H1 (cell line): ENCODE measurements at regions not wholly inside any gene's neighbourhood (a gene's known extent, or its start where the extent isn't known, plus 50 kb on each side); places are given as distances from the start of the nearest gene placed in this dataset.

Experiments used
- CTCF ChIA-PET: fragments of 300-600 bp; sonication (Branson Sonifier 250); formaldehyde crosslinking; loops from one replicate; lab custom pipeline; 2021; ENCODE audit not compliant: partially characterized antibody; lab: Charles Lee
- POLR2A ChIA-PET: fragments of 300-600 bp; sonication (Branson Sonifier 250); formaldehyde crosslinking; loops from one replicate; lab custom pipeline; 2021; ENCODE audit warnings: inconsistent platforms; ENCODE audit not compliant: partially characterized antibody; lab: Charles Lee
- DNase-seq, 2 experiments: peaks; one replicate each; pipeline versions ENCODE4 v3.0.0 to v3.0.0-alpha.2; 2010 to 2022; ENCODE audit warnings: low spot score in 2 of 2, low read depth in 1 of 2, mixed read lengths in 1 of 2
- FAIRE-seq: peaks from 2 replicates; lab custom pipeline; 2011; peaks lifted over from hg19 to GRCh38; lab: Jason Lieb, UNC
- H2AFZ ChIP-seq: 2 replicates; pipeline ENCODE4 v1.8.1; 2012; ENCODE audit warnings: low read length, inconsistent platforms
- H2AK5ac ChIP-seq: 2 replicates; pipeline ENCODE4 v1.6.1; 2013; ENCODE audit warnings: low read depth, low read length
- H2BK120ac ChIP-seq: replicated peaks from 2 replicates; pipeline ENCODE3; 2013; ENCODE audit warnings: low read depth, low read length, inconsistent platforms
- H2BK12ac ChIP-seq: 2 replicates; pipeline ENCODE4 v1.6.1; 2013; ENCODE audit warnings: low read depth, low read length
- H2BK15ac ChIP-seq: 2 replicates; pipeline ENCODE4 v1.6.1; 2013; ENCODE audit warnings: low read length
- H2BK20ac ChIP-seq: 2 replicates; pipeline ENCODE4 v1.6.1; 2013; ENCODE audit warnings: low read length
- H2BK5ac ChIP-seq: 2 replicates; pipeline ENCODE4 v1.6.1; 2013; ENCODE audit warnings: low read depth, low read length
- H3K14ac ChIP-seq: 2 replicates; pipeline ENCODE4 v1.6.1; 2013; ENCODE audit warnings: inconsistent platforms; ENCODE audit not compliant: insufficient read length
- H3K18ac ChIP-seq: 2 replicates; pipeline ENCODE4 v1.6.1; 2013; ENCODE audit warnings: low read length; ENCODE audit errors: extremely low read depth
- H3K23ac ChIP-seq: 2 replicates; pipeline ENCODE4 v1.6.1; 2013; ENCODE audit warnings: inconsistent platforms; ENCODE audit not compliant: insufficient read length
- H3K23me2 ChIP-seq: 2 replicates; pipeline ENCODE4 v1.6.1; 2013; ENCODE audit warnings: low read depth, low read length
- H3K27ac ChIP-seq: 2 replicates; pipeline ENCODE4 v1.6.1; 2011; ENCODE audit warnings: low read depth, low read length, inconsistent platforms
- H3K27me3 ChIP-seq, 4 experiments: replicated peaks in 1 of 4; 1 replicate in 1 of 4; 2 replicates in 3 of 4; pipeline versions ENCODE4 v1.6.1 to v1.8.1; 2011 to 2013; ENCODE audit warnings: low read length in 3 of 4, mild to moderate bottlenecking in 3 of 4, inconsistent platforms in 2 of 4, mixed read lengths in 2 of 4, moderate library complexity in 1 of 4; ENCODE audit not compliant: control insufficient read depth in 3 of 4, insufficient read depth in 3 of 4; ENCODE audit errors: extremely low read depth in 1 of 4
- H3K36me3 ChIP-seq, 4 experiments: 2 replicates each; pipeline versions ENCODE4 v1.6.1 to v1.8.1; 2011 to 2013; ENCODE audit warnings: mild to moderate bottlenecking in 4 of 4, low read length in 3 of 4, moderate library complexity in 2 of 4, control low read depth in 1 of 4, inconsistent platforms in 1 of 4; ENCODE audit not compliant: insufficient read depth in 4 of 4, control insufficient read depth in 2 of 4
- H3K4ac ChIP-seq: replicated peaks from 2 replicates; pipeline ENCODE3; 2013; ENCODE audit warnings: low read length, low read depth, mixed read lengths, inconsistent platforms; ENCODE audit not compliant: insufficient read length
- H3K4me1 ChIP-seq, 4 experiments: replicated peaks in 1 of 4; 1 replicate in 1 of 4; 2 replicates in 3 of 4; pipeline versions ENCODE4 v1.6.1 to v1.8.1; 2011 to 2013; ENCODE audit warnings: low read length in 3 of 4, inconsistent platforms in 2 of 4, mixed read lengths in 1 of 4; ENCODE audit not compliant: insufficient read depth in 4 of 4, control insufficient read depth in 3 of 4
- H3K4me2 ChIP-seq, 2 experiments: 2 replicates each; pipeline versions ENCODE4 v1.6.1 to v1.8.1; 2011 to 2013; ENCODE audit warnings: low read depth in 2 of 2, low read length in 2 of 2, control low read depth in 1 of 2, inconsistent platforms in 1 of 2, mild to moderate bottlenecking in 1 of 2; ENCODE audit not compliant: insufficient read depth in 1 of 2
- H3K4me3 ChIP-seq, 4 experiments: fragments of 200-600, 300-600 bp in 1 of 4; sonication (generic), shearing (Covaris generic), sonication (Bioruptor Twin) in 1 of 4; 2 replicates each; pipeline versions ENCODE4 v1.5.1 to v1.8.1; 2011 to 2016; ENCODE audit warnings: low read length in 4 of 4, low read depth in 3 of 4, control low read depth in 2 of 4, inconsistent platforms in 2 of 4, mild to moderate bottlenecking in 2 of 4, mixed read lengths in 1 of 4, moderate library complexity in 1 of 4; ENCODE audit not compliant: insufficient read depth in 2 of 4; ENCODE audit errors: extremely low read depth in 1 of 4
- H3K56ac ChIP-seq: replicated peaks from 2 replicates; pipeline ENCODE3; 2013; ENCODE audit warnings: low read depth, mild to moderate bottlenecking, mixed read lengths, low read length, inconsistent platforms; ENCODE audit not compliant: insufficient read length
- H3K79me1 ChIP-seq: 2 replicates; pipeline ENCODE4 v1.6.1; 2013; ENCODE audit warnings: low read depth, low read length, control low read depth
- H3K79me2 ChIP-seq, 2 experiments: 2 replicates each; pipeline versions ENCODE4 v1.6.1 to v1.8.1; 2012 to 2013; ENCODE audit warnings: low read length in 2 of 2, mild to moderate bottlenecking in 2 of 2, inconsistent platforms in 1 of 2; ENCODE audit not compliant: insufficient read depth in 2 of 2, control insufficient read depth in 1 of 2
- H3K9ac ChIP-seq, 4 experiments: replicated peaks in 1 of 4; 1 replicate in 1 of 4; 2 replicates in 3 of 4; pipeline versions ENCODE4 v1.6.1 to v1.8.1; 2011 to 2013; ENCODE audit warnings: low read depth in 3 of 4, low read length in 3 of 4, control low read depth in 2 of 4, mild to moderate bottlenecking in 2 of 4, moderate library complexity in 2 of 4, inconsistent platforms in 1 of 4; ENCODE audit errors: extremely low read depth in 1 of 4
- H3K9me3 ChIP-seq, 2 experiments: 2 replicates each; pipeline versions ENCODE4 v1.6.1 to v1.8.1; 2012 to 2013; ENCODE audit warnings: mild to moderate bottlenecking in 2 of 2, moderate library complexity in 2 of 2, control low read depth in 1 of 2, inconsistent platforms in 1 of 2, low read depth in 1 of 2, low read length in 1 of 2, mixed read lengths in 1 of 2; ENCODE audit not compliant: insufficient read depth in 2 of 2
- H4K20me1 ChIP-seq, 2 experiments: replicated peaks in 1 of 2; 2 replicates each; pipeline versions ENCODE3 to v1.8.1; 2011 to 2013; ENCODE audit warnings: inconsistent platforms in 2 of 2, low read length in 2 of 2, mild to moderate bottlenecking in 1 of 2; ENCODE audit not compliant: insufficient read depth in 2 of 2, control insufficient read depth in 1 of 2
- H4K5ac ChIP-seq: 2 replicates; pipeline ENCODE4 v1.6.1; 2013; ENCODE audit warnings: low read length, low read depth, mixed read lengths, inconsistent platforms; ENCODE audit not compliant: insufficient read length
- H4K8ac ChIP-seq: 2 replicates; pipeline ENCODE4 v1.8.0; 2013; ENCODE audit warnings: mild to moderate bottlenecking, moderate library complexity, low read length, inconsistent platforms; ENCODE audit not compliant: insufficient read depth; ENCODE audit errors: extremely low read depth
- H4K91ac ChIP-seq: replicated peaks from 2 replicates; pipeline ENCODE3; 2013; ENCODE audit warnings: low read length, mixed read lengths, inconsistent platforms; ENCODE audit not compliant: insufficient read length
- CEBPB ChIP-seq: IDR thresholded peaks from 2 replicates; pipeline ENCODE4 v1.6.1; 2012; ENCODE audit warnings: low read depth, low read length
- CREB1 ChIP-seq: IDR thresholded peaks from 2 replicates; pipeline ENCODE4 v1.6.1; 2012; ENCODE audit warnings: inconsistent platforms
- HDAC6 ChIP-seq: IDR thresholded peaks from one replicate; pipeline ENCODE4 v1.7.1; 2012; ENCODE audit warnings: low read depth, mild to moderate bottlenecking, inconsistent platforms, low read length, moderate library complexity
- KDM5A ChIP-seq: fragments of 200-600 bp; IDR thresholded peaks from 2 replicates; pipeline ENCODE4 v1.7.1; 2012; ENCODE audit warnings: mild to moderate bottlenecking, low read length, inconsistent platforms, mixed read lengths
- NANOG ChIP-seq: IDR thresholded peaks from 2 replicates; pipeline ENCODE4 v1.6.1; 2011; ENCODE audit warnings: low read length, low read depth, mild to moderate bottlenecking, inconsistent platforms; ENCODE audit not compliant: insufficient read depth, poor library complexity, severe bottlenecking
- POU5F1 ChIP-seq: IDR thresholded peaks from 2 replicates; pipeline ENCODE4 v1.6.1; 2011; ENCODE audit warnings: low read depth, mild to moderate bottlenecking, low read length, moderate library complexity
- RBBP5 ChIP-seq: IDR thresholded peaks from 2 replicates; pipeline ENCODE4 v1.7.1; 2012; ENCODE audit warnings: low read depth, mild to moderate bottlenecking, inconsistent platforms, low read length, moderate library complexity, borderline replicate concordance
- SIRT6 ChIP-seq: IDR thresholded peaks from one replicate; pipeline ENCODE4 v1.7.1; 2012; ENCODE audit warnings: low read length, inconsistent platforms
- SUZ12 ChIP-seq: fragments of 200-600 bp; sonication (generic); IDR thresholded peaks from 2 replicates; pipeline ENCODE4 v1.6.1; 2012; ENCODE audit warnings: mild to moderate bottlenecking, inconsistent platforms, low read length, moderate library complexity, mixed read lengths
- TBP ChIP-seq: IDR thresholded peaks from 2 replicates; pipeline ENCODE4 v1.6.1; 2011; ENCODE audit warnings: low read depth, low read length, improper control_type of control experiment
- TCF12 ChIP-seq: IDR thresholded peaks from 2 replicates; pipeline ENCODE4 v1.6.1; 2011; ENCODE audit warnings: low read depth, mild to moderate bottlenecking, low read length
- TEAD4 ChIP-seq: IDR thresholded peaks from 2 replicates; pipeline ENCODE4 v1.6.1; 2012; ENCODE audit warnings: low read depth, low read length, inconsistent platforms, mixed read lengths
- WGBS, 2 experiments: shearing (Covaris generic) in 1 of 2; methylation state at CpG; one replicate each; pipeline versions ENCODE4 v1.1.6 to v1.1.7; 2013 to 2015; ENCODE audit warnings: low lambda C conversion rate in 2 of 2, mixed read lengths in 2 of 2, inconsistent platforms in 1 of 2, low coverage in 1 of 2, missing lambda C conversion rate in 1 of 2; ENCODE audit not compliant: insufficient replicate concordance in 2 of 2, insufficient coverage in 1 of 2, insufficient read length in 1 of 2; ENCODE audit errors: extremely low coverage in 1 of 2, missing lambda C conversion rate in 1 of 2; 5-methylcytosine and 5-hydroxymethylcytosine counted together
- TF ChIP-seq, protein P1 (sequence below): IDR thresholded peaks from 2 replicates; pipeline ENCODE4 v1.6.1; 2012; ENCODE audit warnings: inconsistent platforms
- TF ChIP-seq, protein P2 (sequence below): IDR thresholded peaks from 2 replicates; pipeline ENCODE4 v1.6.1; 2011; ENCODE audit warnings: low read depth, mild to moderate bottlenecking, low read length; ENCODE audit not compliant: insufficient read depth

DNA sequence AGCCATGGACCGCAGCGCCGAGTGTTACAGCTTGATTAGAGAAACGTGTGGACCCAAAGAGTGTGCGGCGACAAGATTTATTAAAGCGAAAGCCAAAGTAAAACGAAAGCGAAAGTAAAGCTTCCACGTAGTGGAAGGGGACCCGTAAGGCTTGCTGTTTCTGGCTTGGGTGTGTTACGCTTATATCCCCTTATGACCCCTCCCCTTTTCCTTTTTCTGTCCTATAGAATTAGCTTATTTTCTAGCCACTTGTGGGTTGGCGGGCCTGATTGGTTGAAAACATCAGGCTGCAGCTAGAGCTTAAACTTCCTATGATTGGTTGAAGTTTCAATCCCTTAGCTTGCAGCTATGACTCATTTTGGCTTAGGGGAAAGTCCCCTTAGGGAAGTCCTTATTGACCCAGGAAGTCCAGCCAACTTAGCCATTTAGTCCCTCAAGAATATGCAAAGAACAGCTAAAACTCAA lies 969.7 kb downstream of the DCDC2C start:
- Histone ChIP-seq H3K4ac (no peak overlapping the region), H3K27me3 (no peaks in the 10 kb centered on the region), H2BK5ac (no peak overlapping the region), H3K4me1 (no peaks in the 10 kb centered on the region), H2AK5ac (no peak overlapping the region), H2BK120ac (no peak overlapping the region), H3K4me2 (no peak overlapping the region), H3K18ac (no peak overlapping the region), H3K56ac (no peak overlapping the region), H3K9ac (no peak overlapping the region), H3K36me3 (no peaks in the 10 kb centered on the region), H2BK15ac (no peak overlapping the region), H3K23me2 (no peaks in the 10 kb centered on the region), H4K20me1 (no peaks in the 10 kb centered on the region), H3K23ac (no peak overlapping the region), H3K79me1 (no peaks in the 10 kb centered on the region), H4K5ac (no peak overlapping the region), H3K9me3 (no peaks in the 10 kb centered on the region; a peak in 2 of 4 replicates), H3K79me2 (no peaks in the 10 kb centered on the region), H3K4me3 (no peak overlapping the region), H4K91ac (no peak overlapping the region), H2AFZ (0 out of 2 replicates have a peak overlapping the region, but pooled peaks have one; percentile 50), H2BK12ac (no peak overlapping the region), H2BK20ac (no peak overlapping the region), H3K14ac (no peak overlapping the region), H3K27ac (no peak overlapping the region), H4K8ac (no peak overlapping the region)
- FAIRE-seq = no peak
- POLR2A ChIA-PET = no interaction called here
- 98% methylated on average over 13 of the region's 13 CpGs; no CpG with 5 or more reads in 1 of the 2 experiments for WGBS, 2 experiments
- CTCF ChIA-PET = interaction anchor here (0.5 kb wide), 1 partner anchor 80 kb away, joined by 3 read pairs; no protein-coding TSS in a partner anchor
- DNase-seq = no peak
- no peak for TF ChIP-seq NANOG
- no peak for TF ChIP-seq SIRT6
- no peak for TF ChIP-seq TBP
- no peak for TF ChIP-seq CREB1
- TF ChIP-seq, protein P1, sequence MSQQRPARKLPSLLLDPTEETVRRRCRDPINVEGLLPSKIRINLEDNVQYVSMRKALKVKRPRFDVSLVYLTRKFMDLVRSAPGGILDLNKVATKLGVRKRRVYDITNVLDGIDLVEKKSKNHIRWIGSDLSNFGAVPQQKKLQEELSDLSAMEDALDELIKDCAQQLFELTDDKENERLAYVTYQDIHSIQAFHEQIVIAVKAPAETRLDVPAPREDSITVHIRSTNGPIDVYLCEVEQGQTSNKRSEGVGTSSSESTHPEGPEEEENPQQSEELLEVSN = no peak
- no peak for TF ChIP-seq HDAC6
- TF ChIP-seq, protein P2, sequence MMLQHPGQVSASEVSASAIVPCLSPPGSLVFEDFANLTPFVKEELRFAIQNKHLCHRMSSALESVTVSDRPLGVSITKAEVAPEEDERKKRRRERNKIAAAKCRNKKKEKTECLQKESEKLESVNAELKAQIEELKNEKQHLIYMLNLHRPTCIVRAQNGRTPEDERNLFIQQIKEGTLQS = no peak
- TF ChIP-seq POU5F1 = no peak
- TF ChIP-seq SUZ12 = no peak
- TF ChIP-seq KDM5A = no peak
- no peak for TF ChIP-seq CEBPB
- no peak for TF ChIP-seq TEAD4
- TF ChIP-seq RBBP5 = no peak
- no peak for TF ChIP-seq TCF12
